ENCODE measurements at regions not wholly inside any gene's neighbourhood (a gene's known extent, or its start where the extent isn't known, plus 50 kb on each side); places are given as distances from the start of the nearest gene placed in this dataset.

- no peak for TF ChIP-seq CTCF (IDR thresholded peaks at IDR 0.05)
- TF ChIP-seq POLR2A (IDR thresholded peaks at IDR 0.05) = no peak
Observed at GRCh38 chr13:103156346-103156998, 90.3 kb upstream of the SLC10A2 start.

Data from thyroid gland (tissue), 4 donors.